ENCODE measurements at regions not wholly inside any gene's neighbourhood (a gene's known extent, or its start where the extent isn't known, plus 50 kb on each side); places are given as distances from the start of the nearest gene placed in this dataset.

- Histone ChIP-seq H3K27me3 (ENCODE audit: insufficient read depth, low read depth) (peaks cover 90% of the 10 kb centered on the region), H3K4me3 (no peak overlapping the region), H3K9me2 (ENCODE audit: insufficient read depth) (no peaks in the 10 kb centered on the region), H3F3A (ENCODE audit: insufficient read depth, low read depth) (no peaks in the 10 kb centered on the region), H3K36me3 (ENCODE audit: low read depth) (no peaks in the 10 kb centered on the region), H3K27ac (no peak overlapping the region), H3K4me1 (replicated peaks; ENCODE audit: insufficient read depth) (no peaks in the 10 kb centered on the region), H3K9me3 (ENCODE audit: insufficient read depth, low read depth) (no peaks in the 10 kb centered on the region), H4K20me1 (ENCODE audit: insufficient read depth) (no peaks in the 10 kb centered on the region), H3K79me2 (ENCODE audit: low read depth) (no peaks in the 10 kb centered on the region), H3K4me2 (no peak overlapping the region), H2AFZ (no peak overlapping the region)
- intact Hi-C loops (cut with micrococcal nuclease; ENCODE audit: unreplicated experiment) = no loop called here
- TF ChIP-seq EZH2 (IDR thresholded peaks at IDR 0.05; ENCODE audit: low read depth) = no peak
- no peak for TF ChIP-seq CTCF (conservative IDR thresholded peaks at IDR 0.05)
- ChIA-PET CTCF (no interaction called here), POLR2A (ENCODE audit: unreplicated experiment) (no interaction called here)
- no peak for DNase-seq
- BruUV-seq (replicated peaks) = no TSS peak
Measured at GRCh38 chr11:64502634-64503033, 53.1 kb upstream of the SLC22A11 start.

- Histone ChIP-seq H3K36me3 (ENCODE audit: low read depth) (no peaks in the 10 kb centered on the region), H3K27me3 (ENCODE audit: insufficient read depth, low read depth) (peaks cover 90% of the 10 kb centered on the region), H2AFZ (no peak overlapping the region), H3K9me2 (ENCODE audit: insufficient read depth) (no peaks in the 10 kb centered on the region), H3K4me2 (no peak overlapping the region), H3K79me2 (ENCODE audit: low read depth) (no peaks in the 10 kb centered on the region), H3K4me1 (replicated peaks; ENCODE audit: insufficient read depth) (no peaks in the 10 kb centered on the region), H3F3A (ENCODE audit: insufficient read depth, low read depth) (no peaks in the 10 kb centered on the region), H3K4me3 (no peak overlapping the region), H4K20me1 (ENCODE audit: insufficient read depth) (no peaks in the 10 kb centered on the region), H3K27ac (no peak overlapping the region), H3K9me3 (ENCODE audit: insufficient read depth, low read depth) (no peaks in the 10 kb centered on the region)
- CTCF ChIA-PET = no interaction called here
- no TSS peak for BruUV-seq (replicated peaks)
- POLR2A ChIA-PET (ENCODE audit: unreplicated experiment) = no interaction called here
- no peak for TF ChIP-seq CTCF (conservative IDR thresholded peaks at IDR 0.05)
- no peak for DNase-seq
- intact Hi-C loops (cut with micrococcal nuclease; ENCODE audit: unreplicated experiment) = no loop called here
Measured at GRCh38 chr11:64503186-64503753, 52.5 kb upstream of the SLC22A11 start.

GRCh38 chr11:64504999-64505398 lies 50.7 kb upstream of the SLC22A11 start:
- POLR2A ChIA-PET (ENCODE audit: unreplicated experiment) = no interaction called here
- Histone ChIP-seq H3K27me3 (ENCODE audit: insufficient read depth, low read depth) (peaks cover 95% of the 10 kb centered on the region), H3K36me3 (ENCODE audit: low read depth) (no peaks in the 10 kb centered on the region), H3K4me2 (no peak overlapping the region), H3K4me3 (no peak overlapping the region), H3K27ac (no peak overlapping the region), H3K9me3 (ENCODE audit: insufficient read depth, low read depth) (no peaks in the 10 kb centered on the region), H4K20me1 (ENCODE audit: insufficient read depth) (no peaks in the 10 kb centered on the region), H3K79me2 (ENCODE audit: low read depth) (no peaks in the 10 kb centered on the region), H3K4me1 (replicated peaks; ENCODE audit: insufficient read depth) (no peaks in the 10 kb centered on the region), H3K9me2 (ENCODE audit: insufficient read depth) (no peaks in the 10 kb centered on the region), H3F3A (ENCODE audit: insufficient read depth, low read depth) (no peaks in the 10 kb centered on the region), H2AFZ (no peak overlapping the region)
- CTCF ChIA-PET = no interaction called here
- TF ChIP-seq CTCF (conservative IDR thresholded peaks at IDR 0.05) = no peak
- no peak for TF ChIP-seq EZH2 (IDR thresholded peaks at IDR 0.05; ENCODE audit: low read depth)
- BruUV-seq (replicated peaks) = no TSS peak
- intact Hi-C loops (cut with micrococcal nuclease; ENCODE audit: unreplicated experiment) = no loop called here
- no peak for DNase-seq

All from PC-9 (cell line).